Keratinocyte (primary cell): ENCODE measurements at regions not wholly inside any gene's neighbourhood (a gene's known extent, or its start where the extent isn't known, plus 50 kb on each side); places are given as distances from the start of the nearest gene placed in this dataset.

Experiments
- DNase-seq: peaks from one replicate; pipeline ENCODE4 v3.0.0-alpha.2; 2011; ENCODE audit warnings: low read depth, missing footprints, low spot score
- FAIRE-seq: peaks from 2 replicates; lab custom pipeline; 2011; peaks lifted over from hg19 to GRCh38; lab: Jason Lieb, UNC
- H2AFZ ChIP-seq: 2 replicates; pipeline ENCODE4 v1.6.0; 2012; ENCODE audit warnings: low read length, control low read depth, inconsistent platforms; ENCODE audit not compliant: control insufficient read depth
- H3K27ac ChIP-seq: 2 replicates; pipeline ENCODE4 v1.5.1; 2011; ENCODE audit warnings: low read length; ENCODE audit not compliant: control insufficient read depth, insufficient read depth
- H3K27me3 ChIP-seq: 3 replicates; pipeline ENCODE4 v1.6.0; 2011; ENCODE audit warnings: low read length; ENCODE audit not compliant: control insufficient read depth, insufficient read depth; ENCODE audit errors: extremely low read depth
- H3K36me3 ChIP-seq, 2 experiments: 2 replicates in 1 of 2; 3 replicates in 1 of 2; pipeline ENCODE4 v1.5.1; 2011; ENCODE audit warnings: low read length in 2 of 2, mild to moderate bottlenecking in 1 of 2; ENCODE audit not compliant: control insufficient read depth in 2 of 2, insufficient read depth in 2 of 2; ENCODE audit errors: extremely low read depth in 1 of 2
- H3K4me1 ChIP-seq: 3 replicates; pipeline ENCODE4 v1.5.1; 2011; ENCODE audit warnings: low read length; ENCODE audit not compliant: control insufficient read depth, insufficient read depth; ENCODE audit errors: extremely low read depth
- H3K4me2 ChIP-seq: 3 replicates; pipeline ENCODE4 v1.6.0; 2011; ENCODE audit warnings: low read depth, low read length; ENCODE audit not compliant: control insufficient read depth, insufficient read depth; ENCODE audit errors: extremely low read depth
- H3K4me3 ChIP-seq, 3 experiments: fragments of 200-600 bp in 1 of 3; sonication (generic) in 1 of 3; 2 replicates in 2 of 3; 3 replicates in 1 of 3; pipeline ENCODE4 v1.5.1; 2011 to 2016; ENCODE audit warnings: low read length in 3 of 3, mild to moderate bottlenecking in 3 of 3, control low read depth in 2 of 3, inconsistent platforms in 1 of 3, low read depth in 1 of 3, mixed read lengths in 1 of 3, mixed run types in 1 of 3, moderate library complexity in 1 of 3; ENCODE audit not compliant: control insufficient read depth in 2 of 3, insufficient read depth in 2 of 3; ENCODE audit errors: extremely low read depth in 1 of 3
- H3K79me2 ChIP-seq: 2 replicates; pipeline ENCODE4 v1.6.0; 2012; ENCODE audit warnings: low read length; ENCODE audit not compliant: control insufficient read depth, insufficient read depth
- H3K9ac ChIP-seq: 3 replicates; pipeline ENCODE4 v1.6.0; 2011; ENCODE audit warnings: low read length; ENCODE audit not compliant: control insufficient read depth, insufficient read depth; ENCODE audit errors: extremely low read depth
- H3K9me1 ChIP-seq: 3 replicates; pipeline ENCODE4 v1.6.0; 2011; ENCODE audit warnings: low read length; ENCODE audit not compliant: control insufficient read depth, insufficient read depth; ENCODE audit errors: extremely low read depth
- H3K9me3 ChIP-seq: 2 replicates; pipeline ENCODE4 v1.5.1; 2012; ENCODE audit warnings: low read depth, low read length; ENCODE audit not compliant: control insufficient read depth
- H4K20me1 ChIP-seq: 3 replicates; pipeline ENCODE4 v1.6.0; 2011; ENCODE audit warnings: low read length; ENCODE audit not compliant: control insufficient read depth, insufficient read depth; ENCODE audit errors: extremely low read depth
- EZH2 ChIP-seq: IDR thresholded peaks from one replicate; pipeline ENCODE4 v1.6.1; 2012; ENCODE audit warnings: inconsistent platforms, mild to moderate bottlenecking, low read length, moderate library complexity
- dilution Hi-C: fragments of 300-500 bp; cut with MboI; formaldehyde crosslinking; loops from one replicate; pipeline ENCODE4 v1.7.0; 2020; ENCODE audit warnings: low sequenced_read_pairs; ENCODE audit not compliant: extremely low pct_ligation_motif_present
- TF ChIP-seq, protein P1 (sequence below), 3 experiments: IDR thresholded peaks in 1 of 3; conservative IDR thresholded peaks in 1 of 3; optimal IDR thresholded peaks in 1 of 3; 2 replicates in 2 of 3; 3 replicates in 1 of 3; pipeline versions ENCODE3 to v1.5.1; 2011; ENCODE audit warnings: low read length in 3 of 3, mild to moderate bottlenecking in 3 of 3, moderate library complexity in 2 of 3, control low read depth in 1 of 3, inconsistent platforms in 1 of 3; ENCODE audit not compliant: insufficient read depth in 2 of 3; ENCODE audit errors: extremely low read depth in 1 of 3

DNA sequence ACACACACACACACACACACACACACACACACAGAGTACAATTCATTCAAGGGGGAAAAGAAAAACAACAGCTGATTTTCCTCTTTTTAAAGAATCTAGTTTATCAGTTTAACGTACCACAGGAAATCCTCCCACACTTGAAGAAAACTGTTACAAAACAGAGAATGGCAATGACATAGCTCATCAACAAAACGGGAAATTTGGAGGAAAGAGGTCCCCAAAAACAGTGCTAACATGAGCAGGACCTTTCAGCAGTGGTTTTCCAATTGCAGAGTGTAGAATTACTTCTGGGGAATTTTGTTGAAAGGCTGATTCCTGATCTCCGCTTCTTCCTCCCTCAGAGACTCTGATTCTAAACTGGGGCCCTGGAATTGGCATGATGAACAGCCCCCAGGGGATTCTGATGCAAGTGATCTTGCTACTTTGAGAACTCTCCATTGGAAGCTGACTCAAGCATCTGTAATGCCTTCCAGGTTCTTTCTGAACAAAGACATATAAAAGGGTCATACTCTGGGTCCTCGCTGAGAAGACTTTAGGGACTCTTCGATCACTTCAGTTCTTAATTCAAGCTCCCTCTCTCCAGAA lies 442.6 kb upstream of the PROK2 start:
- no peaks in the 10 kb centered on the region for H3K36me3 ChIP-seq
- no peak overlapping the region for H3K4me2 ChIP-seq
- no peak overlapping the region for H3K4me3 ChIP-seq
- H3K4me1 ChIP-seq, result no peaks in the 10 kb centered on the region
- no peaks in the 10 kb centered on the region for H4K20me1 ChIP-seq
- dilution Hi-C loops, result no loop called here
- H3K9me3 ChIP-seq, result peaks cover 7% of the 10 kb centered on the region
- H3K79me2 ChIP-seq, result no peaks in the 10 kb centered on the region
- TF ChIP-seq, protein P1, sequence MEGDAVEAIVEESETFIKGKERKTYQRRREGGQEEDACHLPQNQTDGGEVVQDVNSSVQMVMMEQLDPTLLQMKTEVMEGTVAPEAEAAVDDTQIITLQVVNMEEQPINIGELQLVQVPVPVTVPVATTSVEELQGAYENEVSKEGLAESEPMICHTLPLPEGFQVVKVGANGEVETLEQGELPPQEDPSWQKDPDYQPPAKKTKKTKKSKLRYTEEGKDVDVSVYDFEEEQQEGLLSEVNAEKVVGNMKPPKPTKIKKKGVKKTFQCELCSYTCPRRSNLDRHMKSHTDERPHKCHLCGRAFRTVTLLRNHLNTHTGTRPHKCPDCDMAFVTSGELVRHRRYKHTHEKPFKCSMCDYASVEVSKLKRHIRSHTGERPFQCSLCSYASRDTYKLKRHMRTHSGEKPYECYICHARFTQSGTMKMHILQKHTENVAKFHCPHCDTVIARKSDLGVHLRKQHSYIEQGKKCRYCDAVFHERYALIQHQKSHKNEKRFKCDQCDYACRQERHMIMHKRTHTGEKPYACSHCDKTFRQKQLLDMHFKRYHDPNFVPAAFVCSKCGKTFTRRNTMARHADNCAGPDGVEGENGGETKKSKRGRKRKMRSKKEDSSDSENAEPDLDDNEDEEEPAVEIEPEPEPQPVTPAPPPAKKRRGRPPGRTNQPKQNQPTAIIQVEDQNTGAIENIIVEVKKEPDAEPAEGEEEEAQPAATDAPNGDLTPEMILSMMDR (optimal IDR thresholded peaks at IDR 0.05 in 1 of 3, IDR thresholded peaks at IDR 0.05 in 1 of 3, conservative IDR thresholded peaks at IDR 0.05 in 1 of 3; ENCODE audit: extremely low read depth in 1 of 3, insufficient read depth in 2 of 3, low read length in 3 of 3), result no peak
- no peak for TF ChIP-seq EZH2
- DNase-seq (no peak), FAIRE-seq (no peak)
- H3K27me3 ChIP-seq, result peaks cover 19% of the 10 kb centered on the region
- no peak overlapping the region for H2AFZ ChIP-seq
- H3K9me1 ChIP-seq, result no peaks in the 10 kb centered on the region
- H3K9ac ChIP-seq, result no peak overlapping the region
- no peak overlapping the region for H3K27ac ChIP-seq

DNA sequence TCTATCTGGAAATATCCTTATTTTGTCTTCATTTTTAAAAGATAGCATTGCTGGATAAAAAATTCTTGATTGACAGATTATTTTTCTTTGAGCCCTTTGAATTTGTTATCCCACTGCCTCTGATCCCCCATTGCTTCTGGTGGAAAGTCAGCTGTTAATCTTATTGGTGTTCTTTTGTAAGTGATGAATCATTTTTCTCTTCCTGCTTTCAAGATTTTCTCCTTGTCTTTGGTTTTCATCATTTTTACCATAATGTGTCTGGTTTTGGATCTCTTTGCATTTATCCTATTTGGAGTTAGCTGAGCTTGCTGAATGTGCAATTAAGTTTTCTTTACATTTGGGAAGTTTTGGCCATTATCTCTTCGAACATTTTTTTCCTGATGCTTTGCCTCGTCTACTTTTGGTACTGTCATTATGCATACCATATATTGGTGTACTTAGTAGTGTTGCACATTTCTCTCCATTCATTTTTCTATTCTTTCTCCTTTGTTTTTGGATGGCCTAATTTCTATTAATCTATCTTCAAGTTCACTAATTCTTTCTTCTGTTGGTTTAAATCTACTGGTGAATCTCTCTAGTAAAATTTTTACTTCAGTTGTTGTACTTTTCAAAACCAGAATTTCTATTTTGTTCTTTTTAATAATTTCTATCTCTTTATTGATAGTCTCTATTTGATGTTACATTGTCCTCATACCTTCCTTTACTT lies 440.0 kb upstream of the PROK2 start:
- no peaks in the 10 kb centered on the region for H4K20me1 ChIP-seq
- no peak overlapping the region for H3K4me2 ChIP-seq
- H3K27me3 ChIP-seq, result peaks cover 6% of the 10 kb centered on the region
- H3K9ac ChIP-seq, result no peak overlapping the region
- H2AFZ ChIP-seq, result no peak overlapping the region
- H3K4me3 ChIP-seq, result no peak overlapping the region
- peaks cover 7% of the 10 kb centered on the region for H3K9me3 ChIP-seq
- DNase-seq (no peak), FAIRE-seq (peak; percentile 63)
- no peaks in the 10 kb centered on the region for H3K79me2 ChIP-seq
- H3K36me3 ChIP-seq, result no peaks in the 10 kb centered on the region
- H3K9me1 ChIP-seq, result no peaks in the 10 kb centered on the region
- dilution Hi-C loops, result no loop called here
- no peaks in the 10 kb centered on the region for H3K4me1 ChIP-seq
- no peak overlapping the region for H3K27ac ChIP-seq
- TF ChIP-seq, protein P1 (optimal IDR thresholded peaks at IDR 0.05 in 1 of 3, IDR thresholded peaks at IDR 0.05 in 1 of 3, conservative IDR thresholded peaks at IDR 0.05 in 1 of 3; ENCODE audit: extremely low read depth in 1 of 3, insufficient read depth in 2 of 3, low read length in 3 of 3), result no peak
- TF ChIP-seq EZH2, result no peak
